NCI-H1048 (cell line): ENCODE measurements at regions not wholly inside any gene's neighbourhood (a gene's known extent, or its start where the extent isn't known, plus 50 kb on each side); places are given as distances from the start of the nearest gene placed in this dataset.

Experiments used
- DNase-seq: peaks from one replicate; lab custom pipeline; 2025; lab: John Stamatoyannopoulos, UW

- no peak for DNase-seq
These were observed 333.8 kb downstream of the NUF2 start for GRCh38 chr1:163655565-163655964.

GRCh38 chr1:163656095-163656759 lies 334.5 kb downstream of the NUF2 start:
- no peak for DNase-seq

GRCh38 chr1:163657719-163658118 lies 336.0 kb downstream of the NUF2 start:
- DNase-seq, result no peak

GRCh38 chr1:163661391-163661790 lies 339.6 kb downstream of the NUF2 start:
- DNase-seq, result no peak

- DNase-seq, result no peak
These were observed 343.0 kb downstream of the NUF2 start for GRCh38 chr1:163664671-163665335.

DNA sequence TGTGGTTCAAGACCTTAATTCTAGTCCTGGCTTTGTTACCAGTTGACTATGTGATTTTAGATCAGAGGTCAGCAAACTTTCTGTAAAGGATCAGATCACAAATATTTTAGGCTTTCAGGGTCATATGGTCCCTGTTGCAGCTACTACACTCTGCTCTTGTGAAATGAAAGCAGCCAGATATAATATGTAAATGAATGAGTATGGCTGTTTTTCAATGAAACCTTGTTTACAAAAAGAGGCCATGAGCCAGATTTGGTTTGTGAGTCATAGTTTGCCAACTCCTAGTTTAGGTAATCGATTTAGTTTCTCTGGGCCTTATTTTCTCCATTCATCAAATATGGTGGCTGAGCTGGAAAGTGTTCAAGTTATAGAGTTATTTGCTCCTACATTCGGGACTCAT lies 346.7 kb downstream of the NUF2 start:
- no peak for DNase-seq

GRCh38 chr1:163670989-163671757 lies 349.4 kb downstream of the NUF2 start:
- DNase-seq, result no peak

DNA sequence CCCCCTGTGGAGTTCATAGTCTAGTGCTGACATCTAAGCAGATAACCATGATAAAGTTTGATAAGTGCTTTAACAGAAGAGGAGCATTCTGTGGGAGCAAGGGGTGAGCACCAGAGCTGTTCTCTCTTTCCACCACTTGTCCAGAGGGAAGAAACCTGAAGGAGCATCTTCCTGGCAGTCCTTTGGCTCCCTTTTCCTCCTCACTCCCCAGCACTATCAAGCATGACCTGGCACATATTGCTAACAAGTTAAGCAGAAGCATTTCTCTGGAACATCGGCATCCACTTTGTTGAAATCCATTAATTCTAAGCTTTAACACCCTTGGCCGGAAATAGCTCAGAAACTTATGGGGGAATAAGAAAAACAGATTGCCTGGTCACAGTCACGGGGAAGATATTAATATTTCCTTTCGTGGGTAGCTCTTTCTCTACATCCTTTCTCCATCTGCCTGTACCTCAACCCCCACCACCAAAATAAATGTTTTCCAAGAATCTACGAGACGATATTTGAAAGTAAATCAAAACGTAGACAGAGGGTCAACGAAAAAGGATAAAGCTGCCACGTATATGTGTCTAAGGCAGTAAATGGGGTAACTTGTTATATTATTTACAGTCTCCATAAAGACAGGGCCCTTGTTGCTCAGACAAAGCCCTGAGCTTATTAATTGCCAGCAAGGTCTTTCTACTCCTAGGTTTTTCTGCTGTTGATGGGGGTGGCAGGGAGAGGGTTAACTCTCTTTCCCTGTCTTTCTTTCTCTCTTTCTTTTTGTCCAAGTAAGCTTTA lies 351.4 kb downstream of the NUF2 start:
- no peak for DNase-seq

GRCh38 chr1:163673759-163674151 lies 352.0 kb downstream of the NUF2 start:
- no peak for DNase-seq

- no peak for DNase-seq
These were observed 352.5 kb downstream of the NUF2 start for GRCh38 chr1:163674236-163674635.

DNA sequence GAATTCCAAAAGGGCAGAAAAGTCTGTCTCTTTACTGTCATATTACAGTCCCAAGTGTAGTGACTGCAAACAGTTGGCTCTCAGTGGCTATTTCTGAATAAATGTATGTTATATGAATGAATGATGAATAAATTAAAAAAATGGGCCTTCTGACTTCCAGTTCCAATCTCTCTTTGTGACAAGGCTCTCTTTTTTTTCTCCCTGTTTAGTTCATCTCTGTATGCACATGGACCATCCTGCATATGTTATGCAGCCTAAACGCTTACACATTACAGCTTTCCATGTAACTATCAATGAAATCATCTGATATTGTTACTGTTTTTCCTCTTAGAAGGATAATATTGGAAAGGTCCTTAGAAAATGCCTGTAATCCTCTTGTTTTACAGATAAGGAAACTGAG lies 363.0 kb downstream of the NUF2 start:
- DNase-seq, result no peak

DNA sequence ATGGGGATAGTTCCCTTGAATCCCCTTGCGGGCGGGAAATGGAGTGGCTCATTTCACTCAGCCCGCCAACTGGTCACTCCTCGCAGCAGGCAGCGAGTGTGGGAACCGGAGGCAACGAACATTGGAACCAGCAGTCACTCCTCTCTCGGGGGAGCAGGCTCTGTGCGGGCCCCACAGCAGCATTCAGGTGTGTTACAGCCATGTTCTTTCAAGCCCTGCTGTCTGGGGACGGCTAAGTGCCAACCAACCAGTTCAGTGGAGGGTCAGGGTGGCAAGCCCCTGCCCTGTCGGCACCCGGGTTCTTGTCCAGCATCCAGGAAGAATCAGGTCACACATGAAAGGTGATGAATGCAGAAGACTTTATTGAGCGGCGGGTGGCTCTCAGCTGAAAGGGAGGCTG lies 370.5 kb downstream of the NUF2 start:
- DNase-seq, result no peak

GRCh38 chr1:163697137-163697536 lies 375.4 kb downstream of the NUF2 start:
- no peak for DNase-seq

DNA sequence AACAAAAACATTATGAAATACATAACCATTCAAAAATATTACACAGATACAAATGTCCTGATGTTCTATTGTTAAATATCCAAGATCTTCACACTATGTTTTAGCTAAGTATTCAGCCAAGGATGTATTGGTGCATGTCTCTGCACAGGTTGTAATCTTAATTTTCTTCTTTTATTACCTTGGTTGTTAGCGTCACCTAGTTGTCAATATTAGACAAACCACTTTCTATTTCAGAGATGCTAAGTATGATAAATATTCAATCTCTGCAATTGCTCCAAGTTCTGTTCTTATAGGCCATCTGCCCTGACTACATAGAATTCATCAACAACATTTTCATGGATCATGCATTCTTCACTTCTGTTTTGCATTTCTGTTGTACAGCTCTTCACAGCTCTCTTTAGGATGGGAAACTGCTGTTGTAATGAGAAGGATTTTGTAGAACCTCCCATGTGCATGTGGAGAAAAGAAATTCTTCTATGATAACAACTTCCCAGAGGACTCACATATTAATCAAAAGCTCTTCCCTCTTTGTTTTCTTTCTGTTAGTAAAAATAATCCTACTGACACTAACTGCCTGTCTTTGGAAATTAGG lies 380.1 kb downstream of the NUF2 start:
- DNase-seq, result no peak

- DNase-seq, result no peak
These were observed 382.0 kb downstream of the NUF2 start for GRCh38 chr1:163703794-163704193.

DNA sequence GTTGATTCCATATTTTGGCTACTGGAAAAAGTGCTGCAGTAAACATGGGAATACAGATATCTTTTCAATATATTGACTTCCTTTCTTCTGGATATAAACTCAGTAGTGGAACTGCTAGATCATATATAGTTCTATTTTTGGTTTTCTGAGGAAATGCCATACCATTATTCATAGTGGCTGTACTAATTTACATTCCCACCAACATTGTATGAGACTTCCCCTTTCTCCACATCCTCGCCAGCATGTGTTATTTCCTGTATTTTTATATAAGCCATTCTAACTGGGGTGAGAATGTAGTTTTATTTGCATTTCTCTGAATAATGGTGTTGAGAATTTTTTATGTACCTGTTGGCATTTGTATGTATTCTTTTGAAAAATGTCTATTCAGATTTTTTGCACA lies 385.2 kb downstream of the NUF2 start:
- no peak for DNase-seq

GRCh38 chr1:163709636-163710035 lies 387.9 kb downstream of the NUF2 start:
- no peak for DNase-seq

DNA sequence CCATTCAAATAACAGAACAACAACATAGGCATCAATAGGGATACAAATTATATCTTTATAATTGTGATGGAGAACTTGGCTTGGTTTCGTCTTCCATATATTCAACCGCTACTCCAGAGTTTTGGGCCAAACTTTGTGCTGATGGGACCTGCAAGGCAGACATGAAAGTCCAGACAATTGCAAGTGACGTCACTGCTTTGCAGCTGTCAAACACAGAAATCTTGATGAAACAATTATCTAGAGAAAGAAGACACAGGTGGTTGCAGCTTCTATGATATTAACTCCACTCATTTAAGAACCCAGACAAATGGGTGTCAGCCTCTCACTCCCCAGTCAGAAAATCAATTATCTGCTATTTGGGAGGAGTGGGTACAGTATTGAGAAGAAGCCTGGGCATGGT lies 390.6 kb downstream of the NUF2 start:
- DNase-seq, result no peak

- DNase-seq, result no peak
These were observed 398.5 kb downstream of the NUF2 start for GRCh38 chr1:163720294-163720693.

DNA sequence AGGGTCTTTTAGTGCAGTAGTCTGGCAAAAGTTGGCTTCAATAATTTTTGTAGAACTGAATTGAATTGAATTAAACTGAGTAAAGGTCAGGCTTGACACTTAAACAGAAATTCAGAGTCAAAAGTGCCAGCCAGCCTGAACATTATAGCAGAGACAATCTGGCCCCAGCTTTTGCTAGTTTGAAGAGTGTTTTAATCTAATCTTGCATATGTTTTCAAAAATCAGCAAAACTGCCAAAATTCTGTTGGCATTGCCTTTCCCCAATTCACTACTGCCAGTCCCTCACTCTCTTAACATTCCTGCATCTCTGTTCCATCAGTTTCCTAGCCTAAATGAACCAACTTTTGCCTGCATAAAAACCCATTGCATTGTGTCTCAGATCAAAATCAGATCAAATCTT lies 403.8 kb downstream of the NUF2 start:
- DNase-seq, result no peak

- DNase-seq, result no peak
These were observed 408.7 kb downstream of the NUF2 start for GRCh38 chr1:163730411-163730821.

DNA sequence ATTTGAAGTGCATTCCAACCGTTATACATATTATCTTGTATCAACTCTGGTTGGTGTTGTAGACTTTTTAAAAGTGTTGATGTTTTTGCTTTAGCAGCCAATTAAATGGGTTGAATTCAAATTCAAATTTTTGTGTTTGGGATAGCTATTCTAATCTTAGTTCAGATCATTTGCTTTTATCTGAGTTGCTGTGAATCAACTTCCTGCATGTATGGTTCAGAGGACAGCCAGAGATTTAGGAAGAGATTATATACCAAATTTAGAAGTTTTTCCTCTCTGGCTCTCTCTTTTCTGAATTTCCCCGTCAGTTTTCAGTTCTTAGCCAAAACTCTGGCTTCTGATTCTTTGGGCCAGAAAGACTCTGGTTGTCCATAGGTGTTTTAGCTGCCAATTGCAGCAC lies 415.5 kb downstream of the NUF2 start:
- no peak for DNase-seq
